ENCODE measurements at regions not wholly inside any gene's neighbourhood (a gene's known extent, or its start where the extent isn't known, plus 50 kb on each side); places are given as distances from the start of the nearest gene placed in this dataset.

DNA sequence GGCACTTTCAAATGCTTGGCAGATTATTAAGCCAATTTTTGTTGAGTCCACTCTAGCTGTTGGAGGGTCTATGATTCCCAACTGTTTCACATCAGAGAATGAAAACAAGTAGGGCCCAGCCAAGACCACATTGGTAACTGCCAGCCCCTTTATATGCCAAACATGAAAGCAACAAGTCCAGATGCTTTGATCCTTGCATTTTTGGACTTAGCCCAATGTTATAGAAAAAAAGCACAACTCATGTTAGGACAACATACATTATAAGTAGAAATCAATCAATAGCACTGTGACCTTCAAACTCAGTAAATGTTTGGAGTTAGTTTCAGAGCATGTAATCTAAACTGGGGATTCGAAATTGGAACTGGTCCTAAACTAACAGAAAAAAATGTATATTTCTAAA is 674.7 kb downstream of the MECOM start (continued):
- TF ChIP-seq, protein P1, sequence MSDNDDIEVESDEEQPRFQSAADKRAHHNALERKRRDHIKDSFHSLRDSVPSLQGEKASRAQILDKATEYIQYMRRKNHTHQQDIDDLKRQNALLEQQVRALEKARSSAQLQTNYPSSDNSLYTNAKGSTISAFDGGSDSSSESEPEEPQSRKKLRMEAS (IDR thresholded peaks at IDR 0.05) = no peak
- TF ChIP-seq, protein P2, sequence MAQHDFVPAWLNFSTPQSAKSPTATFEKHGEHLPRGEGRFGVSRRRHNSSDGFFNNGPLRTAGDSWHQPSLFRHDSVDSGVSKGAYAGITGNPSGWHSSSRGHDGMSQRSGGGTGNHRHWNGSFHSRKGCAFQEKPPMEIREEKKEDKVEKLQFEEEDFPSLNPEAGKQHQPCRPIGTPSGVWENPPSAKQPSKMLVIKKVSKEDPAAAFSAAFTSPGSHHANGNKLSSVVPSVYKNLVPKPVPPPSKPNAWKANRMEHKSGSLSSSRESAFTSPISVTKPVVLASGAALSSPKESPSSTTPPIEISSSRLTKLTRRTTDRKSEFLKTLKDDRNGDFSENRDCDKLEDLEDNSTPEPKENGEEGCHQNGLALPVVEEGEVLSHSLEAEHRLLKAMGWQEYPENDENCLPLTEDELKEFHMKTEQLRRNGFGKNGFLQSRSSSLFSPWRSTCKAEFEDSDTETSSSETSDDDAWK (CRISPR knock-in tag; IDR thresholded peaks at IDR 0.05) = no peak
- TF ChIP-seq SMARCE1 (IDR thresholded peaks at IDR 0.05; ENCODE audit: borderline replicate concordance) = no peak
- TF ChIP-seq TOPORS (CRISPR knock-in tag; IDR thresholded peaks at IDR 0.05) = no peak
- no peak for TF ChIP-seq SUZ12 (IDR thresholded peaks at IDR 0.05; ENCODE audit: low read depth, low read length)
- no peak for TF ChIP-seq FLYWCH1 (CRISPR knock-in tag; IDR thresholded peaks at IDR 0.05)
- no peak for TF ChIP-seq ZNF713 (CRISPR knock-in tag; IDR thresholded peaks at IDR 0.05)
- TF ChIP-seq ZNF670 (CRISPR knock-in tag; IDR thresholded peaks at IDR 0.05; ENCODE audit: borderline replicate concordance) = no peak
- TF ChIP-seq ZNF513 (CRISPR knock-in tag; conservative IDR thresholded peaks at IDR 0.05) = no peak
- peak; percentile 68; the same call in 1 of the 2 replicates for TF ChIP-seq MLX (CRISPR knock-in tag; IDR thresholded peaks at IDR 0.05)
- TF ChIP-seq NCOR1 (IDR thresholded peaks at IDR 0.05; ENCODE audit: borderline replicate concordance, low read length) = peak; percentile 81; the same call in 1 of the 2 replicates
- no peak for TF ChIP-seq ZNF768 (CRISPR knock-in tag; IDR thresholded peaks at IDR 0.05)
- no peak for TF ChIP-seq ZNF430 (CRISPR knock-in tag; IDR thresholded peaks at IDR 0.05)
- TF ChIP-seq MAF1 (CRISPR knock-in tag; IDR thresholded peaks at IDR 0.05; ENCODE audit: borderline replicate concordance) = no peak
- 0 out of 2 replicates have a peak, but pooled peaks have one; percentile 12 for TF ChIP-seq ZNF652 (CRISPR knock-in tag; IDR thresholded peaks at IDR 0.05; ENCODE audit: borderline replicate concordance, low read depth)
- TF ChIP-seq, protein P3, sequence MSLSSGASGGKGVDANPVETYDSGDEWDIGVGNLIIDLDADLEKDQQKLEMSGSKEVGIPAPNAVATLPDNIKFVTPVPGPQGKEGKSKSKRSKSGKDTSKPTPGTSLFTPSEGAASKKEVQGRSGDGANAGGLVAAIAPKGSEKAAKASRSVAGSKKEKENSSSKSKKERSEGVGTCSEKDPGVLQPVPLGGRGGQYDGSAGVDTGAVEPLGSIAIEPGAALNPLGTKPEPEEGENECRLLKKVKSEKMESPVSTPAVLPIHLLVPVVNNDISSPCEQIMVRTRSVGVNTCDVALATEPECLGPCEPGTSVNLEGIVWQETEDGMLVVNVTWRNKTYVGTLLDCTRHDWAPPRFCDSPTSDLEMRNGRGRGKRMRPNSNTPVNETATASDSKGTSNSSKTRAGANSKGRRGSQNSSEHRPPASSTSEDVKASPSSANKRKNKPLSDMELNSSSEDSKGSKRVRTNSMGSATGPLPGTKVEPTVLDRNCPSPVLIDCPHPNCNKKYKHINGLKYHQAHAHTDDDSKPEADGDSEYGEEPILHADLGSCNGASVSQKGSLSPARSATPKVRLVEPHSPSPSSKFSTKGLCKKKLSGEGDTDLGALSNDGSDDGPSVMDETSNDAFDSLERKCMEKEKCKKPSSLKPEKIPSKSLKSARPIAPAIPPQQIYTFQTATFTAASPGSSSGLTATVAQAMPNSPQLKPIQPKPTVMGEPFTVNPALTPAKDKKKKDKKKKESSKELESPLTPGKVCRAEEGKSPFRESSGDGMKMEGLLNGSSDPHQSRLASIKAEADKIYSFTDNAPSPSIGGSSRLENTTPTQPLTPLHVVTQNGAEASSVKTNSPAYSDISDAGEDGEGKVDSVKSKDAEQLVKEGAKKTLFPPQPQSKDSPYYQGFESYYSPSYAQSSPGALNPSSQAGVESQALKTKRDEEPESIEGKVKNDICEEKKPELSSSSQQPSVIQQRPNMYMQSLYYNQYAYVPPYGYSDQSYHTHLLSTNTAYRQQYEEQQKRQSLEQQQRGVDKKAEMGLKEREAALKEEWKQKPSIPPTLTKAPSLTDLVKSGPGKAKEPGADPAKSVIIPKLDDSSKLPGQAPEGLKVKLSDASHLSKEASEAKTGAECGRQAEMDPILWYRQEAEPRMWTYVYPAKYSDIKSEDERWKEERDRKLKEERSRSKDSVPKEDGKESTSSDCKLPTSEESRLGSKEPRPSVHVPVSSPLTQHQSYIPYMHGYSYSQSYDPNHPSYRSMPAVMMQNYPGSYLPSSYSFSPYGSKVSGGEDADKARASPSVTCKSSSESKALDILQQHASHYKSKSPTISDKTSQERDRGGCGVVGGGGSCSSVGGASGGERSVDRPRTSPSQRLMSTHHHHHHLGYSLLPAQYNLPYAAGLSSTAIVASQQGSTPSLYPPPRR (CRISPR knock-in tag; IDR thresholded peaks at IDR 0.05; ENCODE audit: borderline replicate concordance) = peak; percentile 82; the same call in 1 of the 2 replicates
- no peak for TF ChIP-seq IKZF1 (IDR thresholded peaks at IDR 0.05)
- no peak for TF ChIP-seq ZNF18 (CRISPR knock-in tag; IDR thresholded peaks at IDR 0.05; ENCODE audit: insufficient replicate concordance)
- no peak for TF ChIP-seq HBP1 (CRISPR knock-in tag; IDR thresholded peaks at IDR 0.05; ENCODE audit: low read depth)
- TF ChIP-seq SMARCC2 (IDR thresholded peaks at IDR 0.05) = no peak
